GM12878 (cell line): ENCODE measurements at regions not wholly inside any gene's neighbourhood (a gene's known extent, or its start where the extent isn't known, plus 50 kb on each side); places are given as distances from the start of the nearest gene placed in this dataset.

Source experiments
- ATAC-seq: fragments of 200-7000 bp; cut with Tn5 transposase; 3 replicates; pipeline ENCODE4 v1.9.1; 2020; ENCODE audit warnings: mild to moderate bottlenecking, moderate library complexity
- BruUV-seq: library from RNA; stranded (reverse); fragments of 400-500 nt; replicated peaks from 2 replicates; lab custom pipeline; 2021; lab: Mats Ljungman, UMichigan
- CTCF ChIA-PET: fragments of 300-600 bp; sonication (Branson Sonifier 250); formaldehyde crosslinking; extraction: SDS; loops from one replicate; lab custom pipeline; 2021; ENCODE audit warnings: inconsistent platforms; lab: Yijun Ruan, JAX
- POLR2A ChIA-PET: fragments of 350-600 bp; formaldehyde crosslinking; extraction: SDS; loops from one replicate; lab custom pipeline; 2021; ENCODE audit warnings: inconsistent platforms; lab: Charles Lee
- RAD21 ChIA-PET: fragments of 300-600 bp; sonication (Branson Sonifier 250); formaldehyde crosslinking; loops from one replicate; lab custom pipeline; 2023; ENCODE audit warnings: antibody characterized with exemption; ENCODE audit not compliant: unreplicated experiment; lab: Charles Lee
- SMC1A ChIA-PET: fragments of 300-600 bp; sonication (Branson Sonifier 250); formaldehyde crosslinking; loops from one replicate; lab custom pipeline; 2023; ENCODE audit not compliant: unreplicated experiment, uncharacterized antibody; lab: Charles Lee
- DNase-seq: peaks from one replicate; pipeline ENCODE4 v3.0.0-alpha.2; 2011; ENCODE audit warnings: low read depth, low spot score
- FAIRE-seq: peaks from 3 replicates; lab custom pipeline; 2011; peaks lifted over from hg19 to GRCh38; lab: Jason Lieb, UNC
- H2AFZ ChIP-seq: 2 replicates; pipeline ENCODE4 v1.6.0; 2011; ENCODE audit warnings: low read depth, low read length, control low read depth; ENCODE audit not compliant: control insufficient read depth
- H3K27ac ChIP-seq: 2 replicates; pipeline ENCODE4 v1.5.1; 2011; ENCODE audit warnings: control low read depth; ENCODE audit not compliant: control insufficient read depth, insufficient read depth
- H3K27me3 ChIP-seq, 2 experiments: replicated peaks in 1 of 2; 2 replicates each; pipeline versions ENCODE4 v1.6.0 to v1.6.1; 2011; ENCODE audit warnings: low read length in 1 of 2; ENCODE audit not compliant: control insufficient read depth in 2 of 2, insufficient read depth in 2 of 2
- H3K36me3 ChIP-seq, 2 experiments: 2 replicates each; pipeline ENCODE4 v1.5.1; 2011; ENCODE audit warnings: low read length in 1 of 2; ENCODE audit not compliant: control insufficient read depth in 2 of 2, insufficient read depth in 2 of 2
- H3K4me1 ChIP-seq: 2 replicates; pipeline ENCODE4 v1.6.1; 2011; ENCODE audit warnings: mild to moderate bottlenecking, low read length, moderate library complexity, mixed read lengths; ENCODE audit not compliant: control insufficient read depth, insufficient read depth
- H3K4me2 ChIP-seq: 2 replicates; pipeline ENCODE4 v1.6.0; 2011; ENCODE audit warnings: control low read depth; ENCODE audit not compliant: control insufficient read depth, insufficient read depth
- H3K4me3 ChIP-seq: fragments of 200-600 bp; sonication (generic); 2 replicates; pipeline ENCODE4 v1.5.1; 2016
- H3K79me2 ChIP-seq: 2 replicates; pipeline ENCODE4 v1.6.0; 2011; ENCODE audit warnings: low read length; ENCODE audit not compliant: control insufficient read depth, insufficient read depth
- H3K9ac ChIP-seq: 2 replicates; pipeline ENCODE4 v1.8.0; 2011; ENCODE audit warnings: low read length, control low read depth, mixed read lengths; ENCODE audit not compliant: control insufficient read depth, insufficient read depth
- H3K9me3 ChIP-seq: replicated peaks from 3 replicates; pipeline ENCODE4 v1.5.1; 2011; ENCODE audit warnings: mild to moderate bottlenecking, low read length; ENCODE audit not compliant: control insufficient read depth, insufficient read depth
- H4K20me1 ChIP-seq: 2 replicates; pipeline ENCODE4 v1.6.0; 2011; ENCODE audit not compliant: control insufficient read depth, insufficient read depth
- ATF7 ChIP-seq: fragments of 450-650 bp; IDR thresholded peaks from 2 replicates; pipeline ENCODE4 v1.6.1; 2016; ENCODE audit warnings: low read depth, mild to moderate bottlenecking
- E2F8 ChIP-seq: fragments of 450-650 bp; IDR thresholded peaks from 2 replicates; pipeline ENCODE4 v1.6.1; 2018; ENCODE audit warnings: mild to moderate bottlenecking, low read depth, moderate library complexity; ENCODE audit not compliant: partially characterized antibody
- GABPA ChIP-seq: IDR thresholded peaks from 2 replicates; pipeline ENCODE4 v1.6.1; 2014; ENCODE audit warnings: antibody characterized with exemption, low read depth, mild to moderate bottlenecking, inconsistent platforms
- JUNB ChIP-seq: IDR thresholded peaks from 2 replicates; pipeline ENCODE4 v1.6.1; 2016; ENCODE audit warnings: antibody characterized with exemption, mild to moderate bottlenecking
- JUND ChIP-seq: IDR thresholded peaks from 2 replicates; pipeline ENCODE4 v1.6.1; 2012; ENCODE audit warnings: low read depth, mild to moderate bottlenecking, low read length, improper control_type of control experiment, moderate library complexity
- MTA2 ChIP-seq: fragments of 450-650 bp; IDR thresholded peaks from 2 replicates; pipeline ENCODE4 v1.6.1; 2016; ENCODE audit warnings: low read depth, mild to moderate bottlenecking, moderate library complexity
- NFIC ChIP-seq: IDR thresholded peaks from 2 replicates; pipeline ENCODE4 v1.6.1; 2012; ENCODE audit warnings: low read depth, mild to moderate bottlenecking, inconsistent platforms, low read length, moderate library complexity
- NFYA ChIP-seq: IDR thresholded peaks from 2 replicates; pipeline ENCODE4 v1.6.1; 2011; ENCODE audit warnings: low read depth, mild to moderate bottlenecking, low read length, improper control_type of control experiment, borderline replicate concordance
- ZNF384 ChIP-seq: IDR thresholded peaks from 2 replicates; pipeline ENCODE4 v1.6.1; 2012; ENCODE audit warnings: low read depth, mild to moderate bottlenecking, low read length, improper control_type of control experiment, borderline replicate concordance
- in situ Hi-C: fragments of 300-500 bp; cut with MboI; formaldehyde crosslinking; loops from 9 replicates; pipeline ENCODE4 v1.14.3; 2018; ENCODE audit warnings: mixed read lengths
- intact Hi-C: fragments of 100-400 bp; cut with micrococcal nuclease; formaldehyde crosslinking; loops from one replicate; pipeline ENCODE4 v1.14.2; 2022; ENCODE audit not compliant: unreplicated experiment
- TF ChIP-seq, protein P1 (sequence below): fragments of 450-650 bp; IDR thresholded peaks from 2 replicates; pipeline ENCODE4 v1.6.1; 2017; ENCODE audit warnings: low read depth, mild to moderate bottlenecking, moderate library complexity

DNA sequence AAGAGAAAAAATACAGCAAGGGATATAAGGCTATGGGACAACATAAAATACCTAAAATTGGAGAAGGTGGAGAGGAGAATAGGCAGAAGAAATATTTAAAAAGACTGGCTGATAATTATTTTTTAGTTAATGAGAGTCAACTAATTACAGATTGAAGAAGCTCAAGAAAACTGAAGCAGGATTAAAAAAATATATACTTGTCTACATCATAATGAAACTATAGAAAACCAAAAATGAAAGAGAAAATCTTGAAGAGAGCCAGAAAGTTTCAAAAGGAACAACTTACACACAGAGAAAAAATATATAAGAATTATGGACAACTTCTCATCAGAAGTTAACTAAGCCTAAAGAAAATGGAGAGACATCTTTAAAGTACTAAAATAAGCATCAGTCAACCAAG, 62.9 kb upstream of the APCDD1 start:
- FAIRE-seq (no peak), ATAC-seq (peak; percentile 89), DNase-seq (no peak)
- Histone ChIP-seq H3K9ac (no peak overlapping the region), H3K4me1 (peaks cover 15% of the 10 kb centered on the region), H2AFZ (peak overlapping the region; percentile 71), H3K4me2 (peak overlapping the region; percentile 75), H3K79me2 (no peaks in the 10 kb centered on the region), H4K20me1 (no peaks in the 10 kb centered on the region), H3K9me3 (no peaks in the 10 kb centered on the region; the same call in 2 of the 3 replicates), H3K27me3 (no peaks in the 10 kb centered on the region), H3K4me3 (peak overlapping the region; percentile 49; the same call in 1 of the 2 replicates), H3K27ac (peak overlapping the region; percentile 72), H3K36me3 (no peaks in the 10 kb centered on the region)
- ChIA-PET SMC1A (interaction anchor here (1.0 to 1.5 kb wide), 6 partner anchors 22 to 107 kb away, joined by 3 to 6 read pairs (median 3); no protein-coding TSS in a partner anchor), POLR2A (no interaction called here), RAD21 (interaction anchor here (1.1 to 1.8 kb wide), 3 partner anchors 22 to 134 kb away, joined by 4 to 11 read pairs (median 4); partner anchors contain the start of gene NAPG), CTCF (interaction anchor here (1.0 kb wide), 1 partner anchor 39 kb away, joined by 3 read pairs; no protein-coding TSS in a partner anchor)
- BruUV-seq: no TSS peak
- intact Hi-C loops (loop anchor here (10.0 kb wide), 1 partner anchor 93 kb away; no protein-coding TSS in a partner anchor), in situ Hi-C loops (no loop called here)
- TF ChIP-seq ATF7 (peak; percentile 68), MTA2 (peak; percentile 65), ZNF384 (peak; percentile 53; the same call in 1 of the 2 replicates), JUND (0 out of 2 replicates have a peak, but pooled peaks have one; percentile 39), NFIC (peak; percentile 52), GABPA (no peak), NFYA (no peak), JUNB (peak; percentile 85), E2F8 (no peak)
- TF ChIP-seq, protein P1, sequence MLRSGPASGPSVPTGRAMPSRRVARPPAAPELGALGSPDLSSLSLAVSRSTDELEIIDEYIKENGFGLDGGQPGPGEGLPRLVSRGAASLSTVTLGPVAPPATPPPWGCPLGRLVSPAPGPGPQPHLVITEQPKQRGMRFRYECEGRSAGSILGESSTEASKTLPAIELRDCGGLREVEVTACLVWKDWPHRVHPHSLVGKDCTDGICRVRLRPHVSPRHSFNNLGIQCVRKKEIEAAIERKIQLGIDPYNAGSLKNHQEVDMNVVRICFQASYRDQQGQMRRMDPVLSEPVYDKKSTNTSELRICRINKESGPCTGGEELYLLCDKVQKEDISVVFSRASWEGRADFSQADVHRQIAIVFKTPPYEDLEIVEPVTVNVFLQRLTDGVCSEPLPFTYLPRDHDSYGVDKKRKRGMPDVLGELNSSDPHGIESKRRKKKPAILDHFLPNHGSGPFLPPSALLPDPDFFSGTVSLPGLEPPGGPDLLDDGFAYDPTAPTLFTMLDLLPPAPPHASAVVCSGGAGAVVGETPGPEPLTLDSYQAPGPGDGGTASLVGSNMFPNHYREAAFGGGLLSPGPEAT: peak; percentile 39; the same call in 1 of the 2 replicates
